Activated T-helper 17 cell treated with anti-CD3 and anti-CD28 coated beads, Interleukin-2, amount 50 U/mL, for 72 hours (primary cell): ENCODE measurements at regions not wholly inside any gene's neighbourhood (a gene's known extent, or its start where the extent isn't known, plus 50 kb on each side); places are given as distances from the start of the nearest gene placed in this dataset.

Experiments used
- ATAC-seq: fragments of 150-1000 bp; cut with Tn5 transposase; replicated peaks from 2 replicates; pipeline ENCODE4 v1.10.0; 2021; ENCODE audit warnings: mild to moderate bottlenecking, moderate library complexity
- H3K27ac Mint-ChIP-seq: one replicate; pipeline ENCODE4 v1.8.0; 2022; ENCODE audit warnings: mixed read lengths
- H3K27me3 Mint-ChIP-seq: one replicate; pipeline ENCODE4 v1.8.0; 2022; ENCODE audit warnings: mixed read lengths
- H3K36me3 Mint-ChIP-seq: one replicate; pipeline ENCODE4 v1.8.0; 2022; ENCODE audit warnings: low read depth, mild to moderate bottlenecking, mixed read lengths
- H3K4me1 Mint-ChIP-seq: one replicate; pipeline ENCODE4 v1.8.0; 2022; ENCODE audit warnings: mixed read lengths
- H3K4me3 Mint-ChIP-seq: one replicate; pipeline ENCODE4 v1.8.0; 2022; ENCODE audit warnings: mild to moderate bottlenecking, mixed read lengths
- H3K9me3 Mint-ChIP-seq: one replicate; pipeline ENCODE4 v1.8.0; 2022; ENCODE audit warnings: mixed read lengths

DNA sequence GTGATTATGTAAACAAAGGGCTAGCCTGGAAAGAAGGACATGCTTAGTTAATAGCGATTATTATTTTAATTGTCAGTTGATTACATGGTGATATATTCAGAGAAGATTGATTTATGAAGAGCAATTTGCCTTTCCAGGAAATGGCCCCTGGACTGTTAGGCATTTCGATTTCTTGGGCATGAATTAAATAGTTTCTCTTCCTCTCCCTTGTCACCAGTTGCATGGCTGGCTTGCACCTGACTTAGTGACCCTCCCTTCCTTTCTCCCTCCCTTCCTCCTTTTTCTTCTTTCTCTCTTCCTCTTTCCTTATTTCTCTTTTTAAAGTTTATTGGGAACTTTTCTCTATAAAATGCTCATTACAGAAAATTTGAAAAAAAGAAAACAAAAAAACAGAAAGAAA is 235.4 kb downstream of the CDC5L start:
- no peaks in the 10 kb centered on the region for H3K4me1 Mint-ChIP-seq
- H3K27ac Mint-ChIP-seq: no peak overlapping the region

DNA sequence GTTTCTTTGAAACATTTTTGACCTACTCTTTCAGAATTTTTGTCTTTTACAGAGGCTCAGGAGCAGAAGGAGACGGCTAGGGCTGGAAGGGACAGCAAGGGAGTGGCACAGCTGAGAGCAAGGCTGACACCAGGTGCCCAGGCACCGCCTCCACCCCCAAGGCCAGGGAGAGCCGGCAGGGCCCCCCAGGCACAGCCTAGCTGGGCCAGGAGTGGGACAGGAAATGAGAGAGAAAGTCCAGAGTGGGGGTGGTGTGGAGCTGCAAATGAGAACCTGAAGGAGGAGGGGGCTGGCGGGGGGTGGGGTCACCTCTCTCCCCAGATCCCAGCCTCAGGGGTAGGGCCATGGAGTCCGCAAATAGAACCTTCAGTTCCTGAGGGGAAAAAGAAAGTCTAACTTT is 236.7 kb downstream of the CDC5L start:
- Mint-ChIP-seq H3K4me1 (no peaks in the 10 kb centered on the region), H3K36me3 (no peaks in the 10 kb centered on the region), H3K27ac (peak overlapping the region; percentile 34), H3K27me3 (peaks cover 4% of the 10 kb centered on the region), H3K4me3 (no peak overlapping the region), H3K9me3 (no peaks in the 10 kb centered on the region)
- no peak for ATAC-seq

More for the DNA sequence above, 235.4 kb downstream of the CDC5L start:
- no peak overlapping the region for H3K4me3 Mint-ChIP-seq
- no peaks in the 10 kb centered on the region for H3K9me3 Mint-ChIP-seq
- peaks cover 2% of the 10 kb centered on the region for H3K27me3 Mint-ChIP-seq
- H3K36me3 Mint-ChIP-seq: no peaks in the 10 kb centered on the region
- no peak for ATAC-seq

DNA sequence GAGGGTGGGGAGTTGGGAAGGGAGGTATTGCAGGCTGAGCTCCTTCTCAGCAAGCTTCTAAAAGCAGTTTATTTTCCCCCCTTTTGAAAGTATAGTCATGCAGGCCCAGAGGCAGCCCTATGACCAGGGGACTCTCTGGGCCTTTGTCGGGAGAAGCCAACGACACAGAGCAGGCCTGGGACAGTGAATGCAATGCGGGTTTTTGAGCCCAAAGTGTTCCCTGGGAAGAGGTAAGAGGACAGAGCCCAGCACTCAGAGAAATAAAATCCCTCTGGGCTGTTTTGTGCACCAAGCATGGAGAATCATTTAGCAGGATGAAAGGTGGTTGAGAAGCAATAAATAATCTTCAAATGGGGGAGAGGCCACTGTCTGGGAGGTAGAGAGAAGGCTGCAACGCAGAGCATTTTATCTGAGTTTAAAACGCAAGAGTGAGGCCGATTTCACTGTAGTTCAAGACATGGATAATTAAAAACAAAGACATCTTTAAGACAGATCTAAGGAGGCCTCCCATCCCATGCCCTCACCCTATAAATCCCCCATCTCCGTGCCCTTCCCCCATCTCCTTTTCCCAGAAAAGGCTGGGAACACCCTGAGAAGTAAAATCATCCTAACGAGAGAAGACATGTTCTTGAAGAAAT is 237.5 kb downstream of the CDC5L start:
- no peaks in the 10 kb centered on the region for H3K36me3 Mint-ChIP-seq
- peaks cover 4% of the 10 kb centered on the region for H3K27me3 Mint-ChIP-seq
- H3K9me3 Mint-ChIP-seq: no peaks in the 10 kb centered on the region
- ATAC-seq: no peak
- H3K4me1 Mint-ChIP-seq: peaks cover 2% of the 10 kb centered on the region
- no peak overlapping the region for H3K4me3 Mint-ChIP-seq
- no peak overlapping the region for H3K27ac Mint-ChIP-seq

- Mint-ChIP-seq H3K27ac (no peak overlapping the region), H3K4me1 (peaks cover 10% of the 10 kb centered on the region), H3K4me3 (no peak overlapping the region), H3K36me3 (no peaks in the 10 kb centered on the region), H3K9me3 (no peaks in the 10 kb centered on the region), H3K27me3 (peaks cover 4% of the 10 kb centered on the region)
- ATAC-seq: no peak
These were observed 238.5 kb downstream of the CDC5L start for GRCh38 chr6:44625996-44626395.

DNA sequence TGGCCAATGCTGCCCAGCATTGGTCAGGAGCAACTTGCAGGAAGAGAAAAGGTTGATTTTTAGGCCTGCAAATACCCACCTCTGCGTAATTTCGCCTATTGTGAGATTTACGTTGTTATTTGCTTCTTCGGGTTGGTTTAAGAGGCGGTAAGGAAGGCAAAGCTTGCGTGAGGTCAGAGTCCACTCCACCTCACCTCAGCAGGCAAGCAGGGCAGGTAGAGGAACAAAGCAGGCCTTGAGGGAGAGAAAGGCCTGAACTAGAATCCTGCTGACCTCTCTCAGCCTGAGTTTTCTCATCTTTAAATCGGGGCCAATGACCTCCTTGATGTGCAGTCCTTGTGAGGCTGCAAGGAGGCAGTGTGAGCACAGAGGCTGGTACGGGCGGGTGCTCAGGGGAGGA is 239.1 kb downstream of the CDC5L start:
- Mint-ChIP-seq H3K27ac (no peak overlapping the region), H3K36me3 (no peaks in the 10 kb centered on the region), H3K4me3 (no peak overlapping the region), H3K4me1 (peaks cover 10% of the 10 kb centered on the region), H3K27me3 (peaks cover 4% of the 10 kb centered on the region), H3K9me3 (no peaks in the 10 kb centered on the region)
- no peak for ATAC-seq

- Mint-ChIP-seq H3K4me1 (peaks cover 10% of the 10 kb centered on the region), H3K9me3 (no peaks in the 10 kb centered on the region), H3K36me3 (no peaks in the 10 kb centered on the region), H3K27me3 (peaks cover 4% of the 10 kb centered on the region), H3K4me3 (no peak overlapping the region), H3K27ac (no peak overlapping the region)
- ATAC-seq: no peak
These were observed 239.8 kb downstream of the CDC5L start for GRCh38 chr6:44627091-44627882.

- no peak overlapping the region for H3K27ac Mint-ChIP-seq
- H3K36me3 Mint-ChIP-seq: no peaks in the 10 kb centered on the region
- H3K4me3 Mint-ChIP-seq: no peak overlapping the region
- peaks cover 4% of the 10 kb centered on the region for H3K27me3 Mint-ChIP-seq
- peaks cover 10% of the 10 kb centered on the region for H3K4me1 Mint-ChIP-seq
- H3K9me3 Mint-ChIP-seq: no peaks in the 10 kb centered on the region
- no peak for ATAC-seq
These were observed 240.4 kb downstream of the CDC5L start for GRCh38 chr6:44627883-44628271.

DNA sequence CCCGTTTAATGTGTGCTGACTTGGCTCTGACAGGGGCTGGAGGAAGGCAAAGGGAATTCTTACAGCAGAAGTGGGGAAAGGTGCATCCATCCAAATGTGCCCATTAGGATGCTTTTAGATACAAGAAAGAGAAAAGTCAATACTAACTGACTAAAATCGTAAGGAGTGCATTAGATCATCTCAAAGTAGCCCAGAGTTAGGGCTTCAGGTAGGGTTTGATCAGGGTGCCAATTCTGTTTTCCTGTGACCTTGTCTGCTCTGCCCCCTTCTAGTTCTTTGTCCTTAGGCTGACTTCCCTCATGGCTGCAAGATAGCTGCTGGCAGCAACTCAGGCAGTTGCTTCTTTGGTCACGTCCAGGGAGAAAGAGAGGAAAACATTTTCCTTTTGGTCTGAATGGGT is 240.8 kb downstream of the CDC5L start:
- no peak overlapping the region for H3K4me3 Mint-ChIP-seq
- no peaks in the 10 kb centered on the region for H3K36me3 Mint-ChIP-seq
- H3K4me1 Mint-ChIP-seq: peaks cover 10% of the 10 kb centered on the region
- no peak overlapping the region for H3K27ac Mint-ChIP-seq
- H3K27me3 Mint-ChIP-seq: peaks cover 4% of the 10 kb centered on the region
- no peak for ATAC-seq
- H3K9me3 Mint-ChIP-seq: no peaks in the 10 kb centered on the region

GRCh38 chr6:44629636-44630035 is 242.1 kb downstream of the CDC5L start:
- H3K36me3 Mint-ChIP-seq: no peaks in the 10 kb centered on the region
- peaks cover 10% of the 10 kb centered on the region for H3K4me1 Mint-ChIP-seq
- H3K9me3 Mint-ChIP-seq: no peaks in the 10 kb centered on the region
- H3K27ac Mint-ChIP-seq: peak overlapping the region; percentile 81
- ATAC-seq: no peak
- H3K4me3 Mint-ChIP-seq: no peak overlapping the region
- peaks cover 9% of the 10 kb centered on the region for H3K27me3 Mint-ChIP-seq

GRCh38 chr6:44630125-44631028 is 242.9 kb downstream of the CDC5L start:
- no peaks in the 10 kb centered on the region for H3K36me3 Mint-ChIP-seq
- peak overlapping the region; percentile 42 for H3K4me3 Mint-ChIP-seq
- H3K27ac Mint-ChIP-seq: peak overlapping the region; percentile 81
- H3K9me3 Mint-ChIP-seq: no peaks in the 10 kb centered on the region
- peaks cover 10% of the 10 kb centered on the region for H3K4me1 Mint-ChIP-seq
- peak; percentile 84 for ATAC-seq
- peaks cover 9% of the 10 kb centered on the region for H3K27me3 Mint-ChIP-seq

GRCh38 chr6:44631968-44632367 is 244.5 kb downstream of the CDC5L start:
- Mint-ChIP-seq H3K36me3 (no peaks in the 10 kb centered on the region), H3K27ac (no peak overlapping the region), H3K9me3 (no peaks in the 10 kb centered on the region), H3K27me3 (peaks cover 9% of the 10 kb centered on the region), H3K4me1 (peaks cover 10% of the 10 kb centered on the region), H3K4me3 (no peak overlapping the region)
- peak; percentile 63 for ATAC-seq

DNA sequence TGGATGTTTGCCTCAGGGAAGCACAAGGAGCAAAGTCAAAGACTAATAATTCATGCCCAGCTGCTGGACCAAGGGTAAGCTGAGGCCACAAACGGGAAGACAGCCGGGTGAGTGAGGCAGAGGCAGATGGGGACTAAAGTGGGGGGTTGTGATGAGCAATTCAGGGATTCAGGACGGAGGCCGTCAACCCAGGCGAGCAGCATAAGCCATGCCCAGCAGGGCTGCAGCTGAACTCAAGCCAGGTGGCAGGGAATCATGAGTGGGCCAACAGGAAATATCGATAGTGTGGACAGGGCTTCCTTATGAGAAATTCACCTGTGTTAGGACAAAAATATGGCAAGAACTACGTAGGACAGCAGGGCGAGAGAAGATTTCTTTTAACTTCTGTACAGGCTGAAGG is 246.8 kb downstream of the CDC5L start:
- Mint-ChIP-seq H3K4me3 (no peak overlapping the region), H3K4me1 (peaks cover 10% of the 10 kb centered on the region), H3K27ac (peak overlapping the region; percentile 46), H3K36me3 (no peaks in the 10 kb centered on the region), H3K9me3 (no peaks in the 10 kb centered on the region), H3K27me3 (peaks cover 5% of the 10 kb centered on the region)
- no peak for ATAC-seq

- ATAC-seq: no peak
- Mint-ChIP-seq H3K4me1 (peaks cover 9% of the 10 kb centered on the region), H3K36me3 (no peaks in the 10 kb centered on the region), H3K9me3 (no peaks in the 10 kb centered on the region), H3K27me3 (peaks cover 5% of the 10 kb centered on the region), H3K4me3 (no peak overlapping the region), H3K27ac (no peak overlapping the region)
These were observed 248.0 kb downstream of the CDC5L start for GRCh38 chr6:44635486-44635885.

DNA sequence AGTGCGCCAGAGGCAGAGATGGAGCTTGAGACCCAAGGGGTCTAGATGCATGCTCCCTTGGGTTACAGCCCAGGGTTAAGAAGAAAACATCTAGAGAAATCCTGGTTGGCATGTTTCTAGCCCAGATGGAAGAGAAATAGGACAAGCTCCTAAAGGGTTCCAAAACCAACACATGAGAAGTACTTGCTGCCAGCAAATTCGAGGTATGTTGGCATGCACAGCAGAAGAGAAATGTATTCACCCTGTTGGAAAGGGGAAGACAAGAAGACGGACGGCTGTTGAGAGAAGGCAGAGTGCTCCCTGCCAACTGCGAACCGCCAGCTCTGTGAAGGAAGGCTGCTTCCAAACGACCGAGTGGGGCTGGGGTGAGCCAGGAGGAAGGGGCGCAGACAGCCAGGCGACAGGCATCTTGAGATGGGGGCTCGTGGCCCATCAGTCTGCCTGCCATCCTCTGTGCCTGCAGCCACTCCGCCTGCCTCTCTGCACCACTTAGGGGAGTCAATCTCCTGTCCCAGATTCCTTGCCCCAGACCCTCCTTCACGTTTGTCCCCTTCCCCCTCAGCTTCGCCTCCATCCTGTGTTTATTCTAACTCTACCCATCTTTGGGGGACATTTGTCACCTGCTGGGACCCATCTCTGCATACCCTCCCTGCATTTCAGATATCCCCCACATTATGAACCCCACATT is 249.2 kb downstream of the CDC5L start:
- Mint-ChIP-seq H3K27ac (no peak overlapping the region), H3K4me1 (peaks cover 14% of the 10 kb centered on the region), H3K9me3 (no peaks in the 10 kb centered on the region), H3K36me3 (no peaks in the 10 kb centered on the region), H3K4me3 (no peak overlapping the region), H3K27me3 (peaks cover 5% of the 10 kb centered on the region)
- ATAC-seq: no peak
